ENCODE measurements at regions not wholly inside any gene's neighbourhood (a gene's known extent, or its start where the extent isn't known, plus 50 kb on each side); places are given as distances from the start of the nearest gene placed in this dataset.
"Not testable (repeated sequence)": the region's sequence is repeated elsewhere in the genome, so short reads cannot be mapped to it uniquely, and the experiment has no call there.

- DNase-seq (ENCODE audit: low read depth in 2 of 2): no peak
Measured at GRCh38 chr2:198639580-198639979, 818.2 kb downstream of the SATB2 start.

DNA sequence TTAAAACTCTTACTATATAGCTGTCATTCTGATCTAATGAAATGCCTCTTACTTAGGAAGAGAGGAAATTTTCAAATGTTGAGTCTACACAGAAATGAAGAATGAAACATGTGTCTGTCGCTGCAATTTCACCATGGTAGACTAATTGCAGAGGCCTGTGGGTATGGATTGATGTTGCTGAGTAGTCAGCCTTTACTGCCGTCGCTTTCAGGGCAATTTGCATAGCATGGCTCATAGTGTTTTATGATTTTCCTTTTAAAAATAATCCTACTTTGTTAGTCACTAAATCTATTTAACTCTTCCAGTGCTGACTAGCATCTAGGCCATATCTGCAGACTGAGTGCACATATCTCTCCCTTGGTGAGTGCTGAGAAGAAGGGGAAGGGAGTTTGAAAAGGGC is 819.2 kb downstream of the SATB2 start:
- DNase-seq (ENCODE audit: low read depth in 2 of 2): no peak

DNA sequence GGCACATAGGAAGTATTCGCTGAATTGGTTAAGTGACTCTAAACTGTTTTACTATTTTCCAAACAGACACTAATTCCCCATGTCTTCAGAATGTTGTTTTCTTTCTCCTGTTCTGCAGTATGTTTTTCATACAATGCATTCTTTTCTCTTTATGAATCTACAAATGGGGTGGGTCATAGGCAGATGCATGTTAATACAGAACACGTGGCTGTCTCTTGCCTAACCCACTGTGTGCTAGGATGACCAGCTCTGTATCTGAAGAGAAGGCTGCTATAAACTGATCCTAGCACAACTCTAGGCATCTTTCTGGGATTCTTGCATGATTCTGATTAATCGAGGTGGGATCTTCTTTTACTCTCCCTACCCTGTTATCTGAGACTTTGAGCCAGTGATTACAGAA is 826.0 kb downstream of the PLCL1 start:
- no peak for DNase-seq (ENCODE audit: low read depth in 2 of 2)

DNA sequence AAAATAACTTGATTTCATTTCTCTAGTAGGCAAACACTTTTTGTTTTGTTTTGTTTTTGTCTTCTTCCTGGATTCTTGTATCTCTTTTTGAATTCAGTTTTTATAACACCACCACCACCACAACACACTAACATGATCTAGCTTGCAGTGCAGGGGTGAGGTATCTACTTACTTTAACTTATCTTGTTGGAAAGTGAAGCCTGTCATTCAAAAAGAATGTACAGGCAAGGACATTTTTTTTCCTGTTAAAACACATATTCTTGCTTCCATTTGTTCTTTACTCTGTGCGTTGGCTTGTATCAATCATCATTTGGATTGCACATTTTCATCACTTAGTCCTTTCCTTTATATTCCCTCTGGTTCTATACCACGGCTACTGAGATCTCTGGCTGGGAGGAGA is 824.2 kb downstream of the PLCL1 start:
- no peak for DNase-seq (ENCODE audit: low read depth in 2 of 2)

- DNase-seq (ENCODE audit: low read depth in 2 of 2): no peak
Measured at GRCh38 chr2:198622986-198623730, 818.8 kb downstream of the PLCL1 start.

DNA sequence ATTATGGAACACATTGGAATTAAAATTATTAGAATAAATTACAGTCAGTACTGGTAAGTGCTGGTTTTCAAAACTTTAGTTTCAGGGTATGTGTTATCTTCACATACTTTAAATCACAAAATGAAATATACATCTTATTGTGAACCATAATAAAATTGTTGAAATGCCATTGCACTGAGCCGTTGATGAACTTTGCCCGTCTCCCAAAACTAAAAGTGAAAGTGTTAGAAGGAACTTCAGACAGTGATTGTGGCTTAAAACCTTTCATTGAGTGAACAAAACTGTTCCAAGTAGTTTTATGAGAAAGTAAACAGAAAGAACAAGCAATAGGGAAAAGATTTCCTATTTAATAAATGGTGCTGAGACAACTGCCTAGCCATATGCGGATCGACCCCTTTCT is 811.6 kb downstream of the PLCL1 start:
- DNase-seq (ENCODE audit: low read depth in 2 of 2): no peak

DNA sequence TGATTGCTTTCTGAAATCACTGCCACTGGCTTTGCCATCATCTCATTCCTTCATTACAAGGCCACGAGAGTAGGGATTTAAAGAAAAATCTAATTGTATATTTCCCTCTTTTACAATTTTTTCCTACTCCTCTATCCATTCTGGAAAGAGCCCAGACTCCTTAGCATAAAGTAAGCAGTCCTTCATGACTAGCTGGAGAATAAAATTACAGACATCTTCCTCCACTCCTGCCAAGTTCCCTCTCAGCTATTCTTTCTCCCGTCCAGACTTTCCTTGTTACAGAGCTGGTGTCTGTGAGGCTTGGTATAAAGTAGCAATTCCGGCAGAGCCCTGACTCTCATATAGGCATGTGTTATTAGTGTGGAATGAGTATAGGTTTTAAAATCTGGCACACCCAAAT is 806.8 kb downstream of the PLCL1 start:
- no peak for DNase-seq (ENCODE audit: low read depth in 2 of 2)

DNA sequence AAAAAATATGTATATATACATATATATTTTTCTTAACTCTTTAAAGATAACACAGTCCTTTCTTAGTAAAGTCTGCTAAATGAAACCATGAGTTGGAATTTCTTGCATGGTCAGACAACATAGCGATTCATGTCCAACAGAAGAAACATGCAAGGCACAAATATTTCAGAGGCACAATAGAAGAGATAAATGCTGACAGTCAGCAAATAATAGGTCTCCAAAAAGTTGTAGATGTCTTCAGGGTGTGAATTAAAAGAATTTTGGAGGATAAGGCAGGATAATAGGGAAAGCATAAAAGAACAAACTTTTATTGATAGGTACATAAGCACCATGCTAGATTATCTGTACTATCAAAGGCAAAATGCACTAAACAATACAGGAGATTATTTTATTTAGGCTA is 800.2 kb downstream of the PLCL1 start:
- DNase-seq (ENCODE audit: low read depth in 2 of 2): no peak

DNA sequence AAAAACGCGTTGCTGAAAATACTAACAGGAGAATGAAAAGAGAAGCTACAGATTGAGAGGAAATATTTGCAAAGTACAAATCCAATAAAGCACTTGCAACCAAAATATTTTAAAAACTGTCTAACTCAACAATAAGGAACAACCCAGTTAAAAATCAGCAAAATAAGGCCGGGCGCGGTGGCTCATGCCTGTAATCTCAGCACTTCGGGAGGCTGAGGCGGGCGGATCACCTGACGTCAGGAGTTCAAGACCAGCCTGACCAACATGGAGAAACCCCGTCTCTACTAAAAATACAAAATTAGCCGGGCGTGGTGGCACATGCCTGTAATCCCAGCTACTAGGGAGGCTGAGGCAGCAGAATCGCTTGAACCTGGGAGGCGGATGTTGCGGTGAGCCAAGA is 798.6 kb downstream of the PLCL1 start:
- not testable (repeated sequence) for DNase-seq (ENCODE audit: low read depth in 2 of 2)

GRCh38 chr2:198597648-198598047 is 793.3 kb downstream of the PLCL1 start:
- no peak for DNase-seq (ENCODE audit: low read depth in 2 of 2)

DNA sequence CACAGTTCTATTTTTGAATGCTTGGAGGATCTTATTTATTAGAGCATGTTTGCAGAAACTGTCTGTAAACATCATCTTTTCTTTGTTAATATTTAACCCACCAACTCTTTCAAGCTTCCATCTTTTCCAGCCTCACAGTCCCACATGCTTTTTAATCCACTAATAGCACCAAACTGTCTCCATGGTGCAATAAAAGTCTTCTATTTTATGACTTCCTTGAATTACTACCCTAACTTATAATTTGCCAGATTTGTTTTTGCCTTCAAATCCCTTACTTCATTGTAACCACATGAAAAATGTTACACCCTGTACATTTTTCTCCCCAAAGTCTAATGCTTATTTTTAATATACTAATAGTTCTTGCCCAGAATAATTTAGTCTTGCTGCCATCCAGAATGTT is 792.6 kb downstream of the PLCL1 start:
- no peak for DNase-seq (ENCODE audit: low read depth in 2 of 2)

DNA sequence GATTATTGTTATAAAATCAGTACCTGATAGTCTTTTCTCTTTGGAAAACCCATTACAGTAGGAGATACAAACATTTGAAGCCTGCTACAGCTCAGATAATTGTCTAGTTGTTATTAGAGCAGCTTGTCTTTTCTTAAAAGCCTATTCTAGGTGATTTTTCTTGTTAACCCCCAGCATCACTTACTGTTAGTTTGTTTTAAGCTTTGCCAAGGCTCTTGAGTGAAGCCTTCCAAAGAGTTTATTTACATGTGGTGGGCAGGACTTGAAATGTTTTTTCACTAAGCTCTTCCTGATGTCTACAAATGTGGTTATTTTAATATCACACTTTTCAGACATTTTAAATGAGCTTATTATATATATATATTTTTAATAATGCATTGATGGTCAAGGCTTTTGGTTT is 791.3 kb downstream of the PLCL1 start:
- DNase-seq (ENCODE audit: low read depth in 2 of 2): no peak

- DNase-seq (ENCODE audit: low read depth in 2 of 2): no peak
Measured at GRCh38 chr2:198591586-198591985, 787.2 kb downstream of the PLCL1 start.

- DNase-seq (ENCODE audit: low read depth in 2 of 2): no peak
Measured at GRCh38 chr2:198587741-198588140, 783.3 kb downstream of the PLCL1 start.

- DNase-seq (ENCODE audit: low read depth in 2 of 2): no peak
Measured at GRCh38 chr2:198587240-198587639, 782.8 kb downstream of the PLCL1 start.

DNA sequence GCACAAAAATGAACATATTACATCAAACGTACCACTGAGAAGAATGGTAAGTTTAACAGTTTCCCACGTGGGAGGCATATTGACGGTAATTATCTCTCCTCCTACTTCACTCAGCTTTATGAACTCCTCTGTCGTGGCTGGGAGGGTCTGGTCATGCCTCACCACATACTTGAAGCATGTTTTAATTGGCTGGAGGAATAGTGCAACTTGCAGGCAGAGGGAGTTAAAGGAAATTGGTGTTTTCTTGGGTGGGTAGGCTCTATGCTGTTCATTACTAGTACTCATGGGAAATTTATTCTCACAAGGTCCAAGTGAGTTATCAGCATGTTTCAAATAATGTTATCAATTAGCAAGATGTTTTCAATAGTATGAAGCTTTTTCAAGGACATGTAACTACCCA is 767.0 kb downstream of the PLCL1 start:
- DNase-seq (ENCODE audit: low read depth in 2 of 2): no peak

DNA sequence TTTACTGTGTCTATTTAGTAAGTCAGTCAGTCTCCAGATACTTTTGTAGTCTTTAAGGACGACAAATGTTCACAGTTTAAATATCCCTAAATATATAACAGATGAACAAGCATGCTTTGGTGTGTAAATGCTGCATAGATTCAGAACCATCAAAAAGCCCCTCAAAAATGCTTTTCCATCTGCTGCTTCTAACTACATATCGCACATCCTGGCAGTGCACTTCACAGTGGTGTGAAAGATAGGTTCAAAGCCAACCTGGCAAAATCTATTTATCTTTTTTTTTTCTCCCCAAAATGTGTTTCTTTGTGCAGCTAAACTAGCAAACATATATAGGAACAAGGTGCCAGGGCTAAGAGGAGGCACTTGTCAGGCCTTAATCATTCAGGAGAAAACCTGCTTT is 753.8 kb downstream of the PLCL1 start:
- DNase-seq (ENCODE audit: low read depth in 2 of 2): no peak

DNA sequence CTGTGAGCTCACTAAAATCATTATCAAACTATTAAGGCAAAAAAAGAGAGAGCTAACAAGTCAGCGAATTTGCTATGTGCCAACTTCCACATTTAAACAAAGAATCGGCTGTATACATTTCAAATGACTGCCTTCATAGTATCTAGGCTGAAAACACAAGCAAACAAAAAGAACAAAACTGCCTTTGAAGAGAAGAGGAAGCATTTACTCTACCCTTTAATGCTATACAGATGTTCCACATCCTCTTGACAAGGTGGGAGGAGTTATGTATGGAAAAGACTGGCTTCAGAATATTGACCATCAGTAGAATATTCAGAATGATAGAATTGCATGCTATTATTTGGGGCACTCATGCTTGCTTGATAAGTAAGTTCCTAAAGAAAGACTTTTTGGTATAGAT is 741.7 kb downstream of the PLCL1 start:
- no peak for DNase-seq (ENCODE audit: low read depth in 2 of 2)

DNA sequence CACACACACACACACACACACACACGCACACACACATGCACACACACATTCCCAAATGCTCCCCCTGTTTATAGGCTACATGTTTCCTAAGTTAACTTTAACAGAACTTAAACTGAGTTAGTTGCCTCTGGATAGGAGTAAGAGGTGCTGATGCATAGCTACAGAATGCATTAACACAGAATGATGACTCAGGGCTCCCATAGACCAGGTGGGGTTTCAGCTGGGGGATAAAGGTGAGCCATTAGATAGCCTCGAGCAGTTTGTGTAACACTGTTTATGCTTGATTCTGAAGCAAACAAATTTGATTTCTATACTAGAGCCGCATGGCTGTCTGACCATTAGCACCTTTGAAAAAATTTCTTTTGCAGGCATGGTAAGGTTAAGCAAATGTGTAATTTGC is 741.0 kb downstream of the PLCL1 start:
- DNase-seq (ENCODE audit: low read depth in 2 of 2): no peak

GRCh38 chr2:198544461-198544860 is 740.1 kb downstream of the PLCL1 start:
- DNase-seq (ENCODE audit: low read depth in 2 of 2): no peak

GRCh38 chr2:198534756-198535155 is 730.4 kb downstream of the PLCL1 start:
- DNase-seq (ENCODE audit: low read depth in 2 of 2): no peak

DNA sequence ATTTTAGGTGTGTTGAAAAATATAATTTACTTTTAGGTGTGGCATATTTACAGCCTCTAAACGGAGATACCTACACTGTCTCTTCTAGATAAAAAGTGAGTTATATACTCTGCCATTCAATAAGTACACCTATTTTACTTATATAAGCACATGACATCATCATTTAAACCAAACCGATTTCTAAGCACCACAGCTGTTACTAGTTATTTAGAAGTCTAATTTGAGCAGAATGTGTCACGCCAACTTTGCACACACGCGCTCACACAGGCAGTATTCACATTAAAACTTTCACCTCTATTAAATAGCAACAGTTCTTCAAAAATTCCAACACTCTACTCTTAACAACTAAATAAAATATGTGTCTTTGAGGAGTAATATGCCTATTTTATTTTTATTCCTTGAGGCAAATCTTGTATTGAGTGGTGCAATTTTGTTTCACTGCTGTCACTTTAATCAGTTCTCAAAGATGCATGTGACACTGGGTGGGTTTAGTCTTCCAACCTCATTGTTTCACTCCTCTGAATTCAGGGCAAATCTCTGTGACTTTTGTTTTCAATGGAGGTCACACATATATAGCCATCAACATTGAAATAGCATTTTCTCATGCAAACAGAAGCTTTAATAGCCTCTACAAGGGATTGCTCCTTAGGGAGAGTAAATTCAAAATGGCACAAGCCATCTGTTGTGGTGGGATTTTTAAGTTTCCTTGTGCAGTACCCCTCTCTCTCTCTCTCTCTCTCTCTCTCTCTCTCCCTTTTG is 721.0 kb downstream of the PLCL1 start:
- no peak for DNase-seq (ENCODE audit: low read depth in 2 of 2)

DNA sequence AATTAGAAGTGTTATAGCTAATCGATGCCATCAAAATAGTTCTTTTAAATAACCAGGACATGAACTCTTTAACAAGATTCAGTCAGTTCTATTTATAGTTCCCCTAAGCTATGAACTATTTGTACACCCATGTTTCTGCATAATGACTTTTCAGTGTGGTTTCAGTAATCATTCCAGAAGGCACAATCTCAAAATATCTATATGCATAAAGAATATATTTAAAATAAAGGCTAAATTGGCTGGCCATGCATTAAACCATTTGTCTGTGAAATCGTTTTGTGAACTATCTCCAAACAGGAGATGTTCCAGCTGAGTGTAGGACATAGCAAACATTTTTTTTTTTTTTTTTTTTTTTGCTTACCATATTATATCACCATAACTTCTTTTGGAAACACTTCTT is 719.3 kb downstream of the PLCL1 start:
- DNase-seq (ENCODE audit: low read depth in 2 of 2): no peak

- no peak for DNase-seq (ENCODE audit: low read depth in 2 of 2)
Measured at GRCh38 chr2:198518935-198519334, 714.5 kb downstream of the PLCL1 start.
